GM12878 (cell line): ENCODE measurements at regions not wholly inside any gene's neighbourhood (a gene's known extent, or its start where the extent isn't known, plus 50 kb on each side); places are given as distances from the start of the nearest gene placed in this dataset.

ENCODE experiments used
- ATAC-seq: fragments of 200-7000 bp; cut with Tn5 transposase; 3 replicates; pipeline ENCODE4 v1.9.1; 2020; ENCODE audit warnings: mild to moderate bottlenecking, moderate library complexity
- BruUV-seq: library from RNA; stranded (reverse); fragments of 400-500 nt; replicated peaks from 2 replicates; lab custom pipeline; 2021; lab: Mats Ljungman, UMichigan
- CTCF ChIA-PET: fragments of 300-600 bp; sonication (Branson Sonifier 250); formaldehyde crosslinking; extraction: SDS; loops from one replicate; lab custom pipeline; 2021; ENCODE audit warnings: inconsistent platforms; lab: Yijun Ruan, JAX
- POLR2A ChIA-PET: fragments of 350-600 bp; formaldehyde crosslinking; extraction: SDS; loops from one replicate; lab custom pipeline; 2021; ENCODE audit warnings: inconsistent platforms; lab: Charles Lee
- RAD21 ChIA-PET: fragments of 300-600 bp; sonication (Branson Sonifier 250); formaldehyde crosslinking; loops from one replicate; lab custom pipeline; 2023; ENCODE audit warnings: antibody characterized with exemption; ENCODE audit not compliant: unreplicated experiment; lab: Charles Lee
- SMC1A ChIA-PET: fragments of 300-600 bp; sonication (Branson Sonifier 250); formaldehyde crosslinking; loops from one replicate; lab custom pipeline; 2023; ENCODE audit not compliant: unreplicated experiment, uncharacterized antibody; lab: Charles Lee
- DNase-seq: peaks from one replicate; pipeline ENCODE4 v3.0.0-alpha.2; 2011; ENCODE audit warnings: low read depth, low spot score
- FAIRE-seq: peaks from 3 replicates; lab custom pipeline; 2011; peaks lifted over from hg19 to GRCh38; lab: Jason Lieb, UNC
- H2AFZ ChIP-seq: 2 replicates; pipeline ENCODE4 v1.6.0; 2011; ENCODE audit warnings: low read depth, low read length, control low read depth; ENCODE audit not compliant: control insufficient read depth
- H3K27ac ChIP-seq: 2 replicates; pipeline ENCODE4 v1.5.1; 2011; ENCODE audit warnings: control low read depth; ENCODE audit not compliant: control insufficient read depth, insufficient read depth
- H3K27me3 ChIP-seq, 2 experiments: replicated peaks in 1 of 2; 2 replicates each; pipeline versions ENCODE4 v1.6.0 to v1.6.1; 2011; ENCODE audit warnings: low read length in 1 of 2; ENCODE audit not compliant: control insufficient read depth in 2 of 2, insufficient read depth in 2 of 2
- H3K36me3 ChIP-seq, 2 experiments: 2 replicates each; pipeline ENCODE4 v1.5.1; 2011; ENCODE audit warnings: low read length in 1 of 2; ENCODE audit not compliant: control insufficient read depth in 2 of 2, insufficient read depth in 2 of 2
- H3K4me1 ChIP-seq: 2 replicates; pipeline ENCODE4 v1.6.1; 2011; ENCODE audit warnings: mild to moderate bottlenecking, low read length, moderate library complexity, mixed read lengths; ENCODE audit not compliant: control insufficient read depth, insufficient read depth
- H3K4me2 ChIP-seq: 2 replicates; pipeline ENCODE4 v1.6.0; 2011; ENCODE audit warnings: control low read depth; ENCODE audit not compliant: control insufficient read depth, insufficient read depth
- H3K4me3 ChIP-seq: fragments of 200-600 bp; sonication (generic); 2 replicates; pipeline ENCODE4 v1.5.1; 2016
- H3K79me2 ChIP-seq: 2 replicates; pipeline ENCODE4 v1.6.0; 2011; ENCODE audit warnings: low read length; ENCODE audit not compliant: control insufficient read depth, insufficient read depth
- H3K9ac ChIP-seq: 2 replicates; pipeline ENCODE4 v1.8.0; 2011; ENCODE audit warnings: low read length, control low read depth, mixed read lengths; ENCODE audit not compliant: control insufficient read depth, insufficient read depth
- H3K9me3 ChIP-seq: replicated peaks from 3 replicates; pipeline ENCODE4 v1.5.1; 2011; ENCODE audit warnings: mild to moderate bottlenecking, low read length; ENCODE audit not compliant: control insufficient read depth, insufficient read depth
- H4K20me1 ChIP-seq: 2 replicates; pipeline ENCODE4 v1.6.0; 2011; ENCODE audit not compliant: control insufficient read depth, insufficient read depth
- NR2C2 ChIP-seq: IDR thresholded peaks from 2 replicates; pipeline ENCODE4 v1.6.1; 2011; ENCODE audit warnings: borderline replicate concordance, low read depth; ENCODE audit not compliant: control insufficient read depth, insufficient read length
- RAD51 ChIP-seq: fragments of 450-650 bp; IDR thresholded peaks from 2 replicates; pipeline ENCODE4 v1.6.1; 2016; ENCODE audit warnings: moderate library complexity, mild to moderate bottlenecking, inconsistent platforms
- TCF3 ChIP-seq: IDR thresholded peaks from 2 replicates; pipeline ENCODE4 v1.6.1; 2012; ENCODE audit warnings: low read depth, mild to moderate bottlenecking, low read length, borderline replicate concordance; ENCODE audit not compliant: insufficient read depth
- WGBS: methylation state at CpG from one replicate; pipeline ENCODE4 v1.1.6; 2016; ENCODE audit warnings: low lambda C conversion rate; ENCODE audit not compliant: insufficient replicate concordance, insufficient coverage; ENCODE audit errors: missing lambda C conversion rate; 5-methylcytosine and 5-hydroxymethylcytosine counted together
- in situ Hi-C: fragments of 300-500 bp; cut with MboI; formaldehyde crosslinking; loops from 9 replicates; pipeline ENCODE4 v1.14.3; 2018; ENCODE audit warnings: mixed read lengths
- intact Hi-C: fragments of 100-400 bp; cut with micrococcal nuclease; formaldehyde crosslinking; loops from one replicate; pipeline ENCODE4 v1.14.2; 2022; ENCODE audit not compliant: unreplicated experiment
- TF ChIP-seq, protein P1 (sequence below): fragments of 450-650 bp; IDR thresholded peaks from 2 replicates; pipeline ENCODE4 v1.6.1; 2017; ENCODE audit warnings: mild to moderate bottlenecking

DNA sequence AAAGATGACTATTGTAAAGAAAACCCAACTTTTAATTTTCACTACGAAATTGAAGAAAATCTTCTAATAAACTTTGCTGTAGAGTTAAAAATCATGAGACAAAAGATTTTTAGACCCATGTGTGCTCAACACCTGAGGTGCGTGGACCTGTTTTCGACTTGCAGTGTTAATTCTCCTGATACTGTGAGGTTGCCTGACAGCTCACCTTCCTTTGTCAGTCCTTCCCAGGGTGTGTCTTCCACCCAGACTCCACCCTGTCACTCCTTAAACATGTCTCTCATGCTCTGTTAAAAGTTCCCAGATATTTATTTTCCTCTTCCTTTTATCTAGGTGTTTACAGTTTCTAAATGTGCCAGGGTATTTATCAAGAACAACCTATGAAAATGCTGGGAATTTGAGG, 151.3 kb upstream of the NT5E start (continued):
- TF ChIP-seq RAD51: no peak

DNA sequence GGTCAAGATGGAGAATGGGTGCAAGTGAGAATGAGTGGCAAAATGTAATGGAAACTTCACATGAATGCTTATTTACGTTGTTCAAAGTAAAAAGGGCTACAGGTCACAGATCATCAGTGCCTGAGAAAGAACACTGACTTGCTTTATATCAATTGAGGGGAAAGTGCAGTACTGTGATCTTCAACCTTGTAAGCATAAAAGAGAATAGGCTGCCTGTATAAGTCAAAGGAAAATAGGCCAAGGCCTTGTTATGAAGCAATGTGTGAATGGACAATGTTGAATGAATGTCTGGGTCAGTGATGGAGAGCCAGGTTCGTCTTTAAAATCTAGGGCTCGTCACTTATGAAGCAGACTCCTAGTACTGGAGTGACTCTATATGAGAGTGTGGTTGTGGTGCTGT, 158.6 kb upstream of the NT5E start:
- H3K27ac ChIP-seq: no peak overlapping the region
- no peak overlapping the region for H3K4me3 ChIP-seq
- ChIA-PET POLR2A (no interaction called here), RAD21 (no interaction called here), SMC1A (interaction anchor here (0.7 kb wide), 1 partner anchor 813 kb away, joined by 3 read pairs; no protein-coding TSS in a partner anchor), CTCF (no interaction called here)
- in situ Hi-C loops: no loop called here
- no peaks in the 10 kb centered on the region for H3K9me3 ChIP-seq
- intact Hi-C loops: no loop called here
- no peaks in the 10 kb centered on the region for H3K79me2 ChIP-seq
- no TSS peak for BruUV-seq
- H2AFZ ChIP-seq: no peak overlapping the region
- no peaks in the 10 kb centered on the region for H3K4me1 ChIP-seq
- TF ChIP-seq, protein P1, sequence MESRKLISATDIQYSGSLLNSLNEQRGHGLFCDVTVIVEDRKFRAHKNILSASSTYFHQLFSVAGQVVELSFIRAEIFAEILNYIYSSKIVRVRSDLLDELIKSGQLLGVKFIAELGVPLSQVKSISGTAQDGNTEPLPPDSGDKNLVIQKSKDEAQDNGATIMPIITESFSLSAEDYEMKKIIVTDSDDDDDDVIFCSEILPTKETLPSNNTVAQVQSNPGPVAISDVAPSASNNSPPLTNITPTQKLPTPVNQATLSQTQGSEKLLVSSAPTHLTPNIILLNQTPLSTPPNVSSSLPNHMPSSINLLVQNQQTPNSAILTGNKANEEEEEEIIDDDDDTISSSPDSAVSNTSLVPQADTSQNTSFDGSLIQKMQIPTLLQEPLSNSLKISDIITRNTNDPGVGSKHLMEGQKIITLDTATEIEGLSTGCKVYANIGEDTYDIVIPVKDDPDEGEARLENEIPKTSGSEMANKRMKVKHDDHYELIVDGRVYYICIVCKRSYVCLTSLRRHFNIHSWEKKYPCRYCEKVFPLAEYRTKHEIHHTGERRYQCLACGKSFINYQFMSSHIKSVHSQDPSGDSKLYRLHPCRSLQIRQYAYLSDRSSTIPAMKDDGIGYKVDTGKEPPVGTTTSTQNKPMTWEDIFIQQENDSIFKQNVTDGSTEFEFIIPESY: no peak
- no peak for TF ChIP-seq TCF3
- no peak for TF ChIP-seq NR2C2
- 34% methylated on average over 3 of the region's 3 CpGs for WGBS
- H3K9ac ChIP-seq: no peak overlapping the region
- no peaks in the 10 kb centered on the region for H3K27me3 ChIP-seq
- DNase-seq: no peak
- H4K20me1 ChIP-seq: no peaks in the 10 kb centered on the region
- no peak for FAIRE-seq
- no peaks in the 10 kb centered on the region for H3K36me3 ChIP-seq
- no peak for ATAC-seq
- no peak overlapping the region for H3K4me2 ChIP-seq
